ENCODE measurements at regions not wholly inside any gene's neighbourhood (a gene's known extent, or its start where the extent isn't known, plus 50 kb on each side); places are given as distances from the start of the nearest gene placed in this dataset.

GRCh38 chr10:120251821-120252442 lies 205.1 kb upstream of the PLPP4 start:
- peaks cover 4% of the 10 kb centered on the region for H3K27me3 Mint-ChIP-seq (ENCODE audit: low read depth)
- H3K4me3 Mint-ChIP-seq, result no peak overlapping the region
- H3K4me1 Mint-ChIP-seq, result no peaks in the 10 kb centered on the region
- peaks cover 10% of the 10 kb centered on the region for H3K9me3 Mint-ChIP-seq
- no peak overlapping the region for H3K27ac Mint-ChIP-seq
- no peaks in the 10 kb centered on the region for H3K36me3 Mint-ChIP-seq (ENCODE audit: low read depth)
- TF ChIP-seq CTCF (IDR thresholded peaks at IDR 0.05; ENCODE audit: unreplicated experiment in 3 of 3), result no peak

GRCh38 chr10:120253131-120253530 lies 203.9 kb upstream of the PLPP4 start:
- TF ChIP-seq CTCF (IDR thresholded peaks at IDR 0.05; ENCODE audit: unreplicated experiment in 3 of 3), result no peak
- Mint-ChIP-seq H3K36me3 (ENCODE audit: low read depth) (no peaks in the 10 kb centered on the region), H3K4me1 (no peaks in the 10 kb centered on the region), H3K9me3 (peaks cover 7% of the 10 kb centered on the region), H3K27ac (no peak overlapping the region), H3K4me3 (no peak overlapping the region), H3K27me3 (ENCODE audit: low read depth) (peaks cover 2% of the 10 kb centered on the region)

GRCh38 chr10:120260456-120260855 lies 196.6 kb upstream of the PLPP4 start:
- Mint-ChIP-seq H3K4me3 (no peak overlapping the region), H3K27me3 (ENCODE audit: low read depth) (peaks cover 7% of the 10 kb centered on the region), H3K9me3 (peaks cover 5% of the 10 kb centered on the region), H3K4me1 (no peaks in the 10 kb centered on the region), H3K27ac (no peak overlapping the region), H3K36me3 (ENCODE audit: low read depth) (no peaks in the 10 kb centered on the region)
- TF ChIP-seq CTCF (IDR thresholded peaks at IDR 0.05; ENCODE audit: unreplicated experiment in 3 of 3), result no peak

- TF ChIP-seq CTCF (IDR thresholded peaks at IDR 0.05; ENCODE audit: unreplicated experiment in 3 of 3), result no peak
- H3K36me3 Mint-ChIP-seq (ENCODE audit: low read depth), result no peaks in the 10 kb centered on the region
- no peak overlapping the region for H3K27ac Mint-ChIP-seq
- H3K9me3 Mint-ChIP-seq, result no peaks in the 10 kb centered on the region
- H3K27me3 Mint-ChIP-seq (ENCODE audit: low read depth), result peaks cover 7% of the 10 kb centered on the region
- no peak overlapping the region for H3K4me3 Mint-ChIP-seq
- no peaks in the 10 kb centered on the region for H3K4me1 Mint-ChIP-seq
Measured at GRCh38 chr10:120262857-120263547, 194.0 kb upstream of the PLPP4 start.

- Mint-ChIP-seq H3K4me1 (no peaks in the 10 kb centered on the region), H3K4me3 (no peak overlapping the region), H3K36me3 (ENCODE audit: low read depth) (no peaks in the 10 kb centered on the region), H3K9me3 (peaks cover 11% of the 10 kb centered on the region), H3K27me3 (ENCODE audit: low read depth) (no peaks in the 10 kb centered on the region), H3K27ac (no peak overlapping the region)
- no peak for TF ChIP-seq CTCF (IDR thresholded peaks at IDR 0.05; ENCODE audit: unreplicated experiment in 3 of 3)
Measured at GRCh38 chr10:120266022-120266421, 191.0 kb upstream of the PLPP4 start.

- H3K4me3 Mint-ChIP-seq, result no peak overlapping the region
- H3K4me1 Mint-ChIP-seq, result no peaks in the 10 kb centered on the region
- peaks cover 11% of the 10 kb centered on the region for H3K9me3 Mint-ChIP-seq
- H3K27ac Mint-ChIP-seq, result no peak overlapping the region
- no peaks in the 10 kb centered on the region for H3K36me3 Mint-ChIP-seq (ENCODE audit: low read depth)
- TF ChIP-seq CTCF (IDR thresholded peaks at IDR 0.05; ENCODE audit: unreplicated experiment in 3 of 3), result no peak
- no peaks in the 10 kb centered on the region for H3K27me3 Mint-ChIP-seq (ENCODE audit: low read depth)
Measured at GRCh38 chr10:120270906-120271305, 186.1 kb upstream of the PLPP4 start.
